Spleen (tissue), 11 donors: ENCODE measurements at regions not wholly inside any gene's neighbourhood (a gene's known extent, or its start where the extent isn't known, plus 50 kb on each side); places are given as distances from the start of the nearest gene placed in this dataset.

Experiments used
- DNase-seq: peaks from one replicate; pipeline ENCODE4 v3.0.0-alpha.2; 2020
- H3K27ac ChIP-seq, 8 donors: fragments of 200-600 bp; sonication (generic) in 7 of 8; 1 replicate in 4 of 8; 2 replicates in 4 of 8; pipeline versions ENCODE4 v1.5.0 to v1.8.0; 2016 to 2021; ENCODE audit warnings: inconsistent platforms in 4 of 8, mild to moderate bottlenecking in 4 of 8, moderate library complexity in 1 of 8
- H3K27me3 ChIP-seq, 7 donors: fragments of 200-600 bp; sonication (generic) in 6 of 7; replicated peaks in 1 of 7; 1 replicate in 4 of 7; 2 replicates in 3 of 7; pipeline versions ENCODE4 v1.5.0 to v1.8.0; 2016 to 2021; ENCODE audit warnings: inconsistent platforms in 3 of 7, mild to moderate bottlenecking in 1 of 7
- H3K36me3 ChIP-seq, 6 donors: fragments of 200-600 bp; sonication (generic) in 5 of 6; 1 replicate in 4 of 6; 2 replicates in 2 of 6; pipeline versions ENCODE4 v1.5.0 to v1.8.0; 2016 to 2021; ENCODE audit warnings: inconsistent platforms in 2 of 6
- H3K4me1 ChIP-seq, 6 donors: fragments of 200-600 bp; sonication (generic) in 5 of 6; 1 replicate in 3 of 6; 2 replicates in 3 of 6; pipeline versions ENCODE4 v1.5.0 to v1.8.0; 2016 to 2021; ENCODE audit warnings: inconsistent platforms in 3 of 6
- H3K4me3 ChIP-seq, 8 donors: fragments of 200-600 bp; sonication (generic) in 7 of 8; 1 replicate in 4 of 8; 2 replicates in 4 of 8; pipeline versions ENCODE4 v1.5.0 to v1.8.0; 2016 to 2021; ENCODE audit warnings: inconsistent platforms in 4 of 8, mild to moderate bottlenecking in 4 of 8, moderate library complexity in 2 of 8
- H3K9me3 ChIP-seq, 8 donors: fragments of 200-600 bp; sonication (generic) in 7 of 8; 1 replicate in 4 of 8; 2 replicates in 4 of 8; pipeline versions ENCODE4 v1.5.0 to v1.8.0; 2016 to 2021; ENCODE audit warnings: inconsistent platforms in 4 of 8
- POLR2A ChIP-seq, 3 donors: fragments of 450-650 bp; IDR thresholded peaks; one replicate each; pipeline ENCODE4 v1.5.1; 2017; ENCODE audit warnings: antibody characterized with exemption in 3 of 3, mild to moderate bottlenecking in 1 of 3
- POLR2AphosphoS5 ChIP-seq, 3 donors: sonication (generic); formaldehyde crosslinking; IDR thresholded peaks; one replicate each; pipeline ENCODE4 v1.5.1; 2017; ENCODE audit warnings: antibody characterized with exemption in 3 of 3
- WGBS, 5 donors: extraction: QIAGEN DNeasy Blood & Tissue Kit in 3 of 5; methylation state at CpG; one replicate each; pipeline versions ENCODE4 v1.1.5 to v1.1.7; 2013 to 2018; 5-methylcytosine and 5-hydroxymethylcytosine counted together
- intact Hi-C: fragments of 100-400 bp; cut with DNase I; formaldehyde crosslinking; loops from one replicate; pipeline ENCODE4 v1.15.0; 2023; ENCODE audit warnings: low total_unique reads
- TF ChIP-seq, protein P1 (sequence below), 11 experiments: fragments of 200-600 bp in 7 of 11; fragments of 450-650 bp in 4 of 11; sonication (generic) in 4 of 11; IDR thresholded peaks in 8 of 11; conservative IDR thresholded peaks in 3 of 11; 1 replicate in 7 of 11; 2 replicates in 4 of 11; pipeline versions ENCODE4 v1.4.0 to v1.8.0; 2016 to 2021; ENCODE audit warnings: antibody characterized with exemption in 11 of 11, inconsistent platforms in 4 of 11, mild to moderate bottlenecking in 1 of 11
- donor health status: healthy with polysubstance abuse.
- donor health status: DM: no; HTN: no; CAD: no; lungs with moderate emphysema.
- donor health status: DM: no; HTN: no; CAD: no.
- donor health status: Bipolar disorder and iron deficiency.
- donor health status: healthy.
- donor health status: DM: no; HTN: no; CAD: no.
- donor health status: DM: yes; HTN: yes; CAD: no.

DNA sequence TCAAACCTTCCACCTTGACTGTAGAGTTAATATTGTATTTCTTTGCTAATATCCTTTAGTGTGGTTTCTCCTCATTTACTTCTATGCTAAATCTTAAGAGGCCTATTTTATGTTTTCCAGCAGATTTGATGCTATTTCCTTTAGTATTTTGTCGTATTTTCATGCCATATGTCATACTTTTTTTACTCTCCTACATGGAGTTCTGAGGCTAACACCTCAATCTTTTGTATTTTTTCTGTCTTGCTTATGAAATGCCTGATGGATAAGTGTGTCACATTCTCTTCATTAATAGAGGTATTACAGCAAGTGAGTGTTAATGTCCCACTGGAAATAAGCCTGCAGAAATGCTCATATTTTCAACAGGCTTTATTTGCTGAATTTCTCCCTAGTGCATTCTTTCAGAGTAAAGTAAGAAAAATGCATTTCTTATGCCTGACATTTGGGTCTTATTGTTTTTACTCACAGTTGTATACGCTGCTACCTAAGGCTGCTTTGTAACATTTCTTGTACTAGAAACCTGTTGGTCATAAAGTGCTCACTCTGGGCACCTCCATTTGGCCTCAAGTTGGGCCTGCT is 63.2 kb downstream of the DIPK2A start:
- Histone ChIP-seq H3K36me3 (no peaks in the 10 kb centered on the region), H3K27ac (no peak overlapping the region), H3K4me1 (peaks cover 0 to 10% (median 1%) of the 10 kb centered on the region in 6 donors), H3K4me3 (no peak overlapping the region), H3K9me3 (no peaks in the 10 kb centered on the region), H3K27me3 (no peaks in the 10 kb centered on the region)
- WGBS, 5 donors: 92 to 98% (median 95%) methylated on average over 2 of the region's 2 CpGs
- TF ChIP-seq POLR2A (IDR thresholded peaks at IDR 0.05) (no peak), POLR2AphosphoS5 (IDR thresholded peaks at IDR 0.05) (no peak)
- TF ChIP-seq, protein P1, sequence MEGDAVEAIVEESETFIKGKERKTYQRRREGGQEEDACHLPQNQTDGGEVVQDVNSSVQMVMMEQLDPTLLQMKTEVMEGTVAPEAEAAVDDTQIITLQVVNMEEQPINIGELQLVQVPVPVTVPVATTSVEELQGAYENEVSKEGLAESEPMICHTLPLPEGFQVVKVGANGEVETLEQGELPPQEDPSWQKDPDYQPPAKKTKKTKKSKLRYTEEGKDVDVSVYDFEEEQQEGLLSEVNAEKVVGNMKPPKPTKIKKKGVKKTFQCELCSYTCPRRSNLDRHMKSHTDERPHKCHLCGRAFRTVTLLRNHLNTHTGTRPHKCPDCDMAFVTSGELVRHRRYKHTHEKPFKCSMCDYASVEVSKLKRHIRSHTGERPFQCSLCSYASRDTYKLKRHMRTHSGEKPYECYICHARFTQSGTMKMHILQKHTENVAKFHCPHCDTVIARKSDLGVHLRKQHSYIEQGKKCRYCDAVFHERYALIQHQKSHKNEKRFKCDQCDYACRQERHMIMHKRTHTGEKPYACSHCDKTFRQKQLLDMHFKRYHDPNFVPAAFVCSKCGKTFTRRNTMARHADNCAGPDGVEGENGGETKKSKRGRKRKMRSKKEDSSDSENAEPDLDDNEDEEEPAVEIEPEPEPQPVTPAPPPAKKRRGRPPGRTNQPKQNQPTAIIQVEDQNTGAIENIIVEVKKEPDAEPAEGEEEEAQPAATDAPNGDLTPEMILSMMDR (IDR thresholded peaks at IDR 0.05 in 8 of 11, conservative IDR thresholded peaks at IDR 0.05 in 3 of 11): no peak
- intact Hi-C loops: no loop called here
- DNase-seq: no peak

DNA sequence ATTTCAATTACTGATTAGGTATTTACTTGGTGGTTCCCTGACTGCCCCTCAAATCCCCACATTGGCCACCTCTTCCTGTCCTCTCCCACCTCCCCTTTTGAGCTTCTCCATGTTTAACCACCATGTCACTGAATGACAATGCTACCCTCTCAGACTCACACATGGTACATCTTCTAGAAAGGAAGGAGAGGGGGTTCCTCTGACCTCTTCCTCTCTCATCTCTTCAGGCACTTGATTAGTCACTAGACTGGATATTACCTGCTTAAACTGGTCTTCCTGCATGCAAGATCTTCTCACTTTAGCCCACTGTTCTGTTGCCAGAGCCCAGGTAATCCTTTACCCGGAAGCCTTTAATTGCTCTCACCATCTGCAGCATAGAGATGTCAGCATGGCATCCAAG is 64.9 kb downstream of the DIPK2A start:
- no peaks in the 10 kb centered on the region for H3K9me3 ChIP-seq
- no peaks in the 10 kb centered on the region for H3K36me3 ChIP-seq
- H3K27ac ChIP-seq: no peak overlapping the region
- DNase-seq: no peak
- H3K4me3 ChIP-seq: no peak overlapping the region
- intact Hi-C loops: no loop called here
- TF ChIP-seq POLR2A (IDR thresholded peaks at IDR 0.05) (no peak), POLR2AphosphoS5 (IDR thresholded peaks at IDR 0.05) (no peak)
- TF ChIP-seq, protein P1 (IDR thresholded peaks at IDR 0.05 in 8 of 11, conservative IDR thresholded peaks at IDR 0.05 in 3 of 11): no peak
- peaks cover 0 to 10% (median 1%) of the 10 kb centered on the region in 6 donors for H3K4me1 ChIP-seq
- H3K27me3 ChIP-seq: no peaks in the 10 kb centered on the region
- 93 to 100% (median 97%) methylated on average over 1 of the region's 1 CpG for WGBS, 5 donors

DNA sequence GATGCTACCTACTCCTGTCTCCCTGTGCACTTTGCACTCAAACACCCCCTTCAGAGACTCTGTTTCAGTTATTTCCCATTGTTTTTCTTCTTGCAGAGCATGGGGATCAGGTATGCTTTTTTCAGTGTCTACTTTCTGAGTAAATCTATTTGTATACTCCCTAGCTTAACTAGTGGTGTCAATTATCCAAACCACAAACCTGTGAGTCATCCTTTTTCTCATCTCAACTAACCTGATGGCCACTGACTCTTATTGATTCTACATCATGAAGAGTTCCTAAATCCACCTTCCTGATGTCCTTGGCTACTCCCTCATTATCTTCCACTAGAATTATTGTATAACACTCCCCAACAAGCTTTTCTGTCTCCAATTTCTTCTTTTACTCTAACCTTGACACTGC is 68.0 kb downstream of the DIPK2A start:
- Histone ChIP-seq H3K4me1 (no peaks in the 10 kb centered on the region), H3K36me3 (no peaks in the 10 kb centered on the region), H3K27me3 (no peaks in the 10 kb centered on the region), H3K4me3 (no peak overlapping the region), H3K9me3 (no peaks in the 10 kb centered on the region), H3K27ac (no peak overlapping the region)
- intact Hi-C loops: no loop called here
- TF ChIP-seq, protein P1 (IDR thresholded peaks at IDR 0.05 in 8 of 11, conservative IDR thresholded peaks at IDR 0.05 in 3 of 11): no peak
- TF ChIP-seq POLR2A (IDR thresholded peaks at IDR 0.05) (no peak), POLR2AphosphoS5 (IDR thresholded peaks at IDR 0.05) (no peak)
- no peak for DNase-seq

DNA sequence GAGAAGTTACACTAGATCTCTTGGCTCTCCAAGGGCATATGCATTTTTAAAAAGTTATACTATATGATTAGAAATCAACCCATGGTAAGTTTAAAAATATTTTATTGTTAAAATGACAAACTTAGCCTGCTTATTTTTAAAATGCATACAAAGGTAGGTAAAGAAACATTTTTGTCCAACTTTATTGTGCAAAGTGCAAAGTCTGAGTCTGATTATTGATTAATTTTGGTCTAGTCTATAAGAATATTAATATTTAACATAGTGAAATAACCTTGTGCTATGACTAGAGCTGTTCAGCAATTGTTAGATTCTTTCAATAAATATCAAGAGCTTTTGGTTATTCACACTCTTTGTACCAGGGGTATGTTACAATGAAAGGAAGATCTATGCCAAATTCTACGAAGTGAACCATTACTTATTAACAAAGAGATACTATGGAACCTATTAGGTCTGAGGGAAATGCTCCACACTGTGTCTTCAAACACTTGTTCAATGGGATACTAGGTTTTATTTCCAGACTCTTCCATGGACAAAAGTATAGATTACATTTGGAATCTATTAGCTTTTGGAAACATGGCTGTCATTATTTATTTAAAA is 70.4 kb downstream of the DIPK2A start:
- Histone ChIP-seq H3K4me1 (no peaks in the 10 kb centered on the region), H3K27me3 (no peaks in the 10 kb centered on the region), H3K27ac (no peak overlapping the region), H3K4me3 (no peak overlapping the region), H3K36me3 (no peaks in the 10 kb centered on the region), H3K9me3 (no peaks in the 10 kb centered on the region)
- intact Hi-C loops: no loop called here
- no peak for DNase-seq
- 72 to 92% (median 81%) methylated on average over 1 of the region's 1 CpG for WGBS, 5 donors
- TF ChIP-seq POLR2AphosphoS5 (IDR thresholded peaks at IDR 0.05): no peak
- TF ChIP-seq, protein P1 (IDR thresholded peaks at IDR 0.05 in 8 of 11, conservative IDR thresholded peaks at IDR 0.05 in 3 of 11): no peak
- no peak for TF ChIP-seq POLR2A (IDR thresholded peaks at IDR 0.05)
